PC-3 (cell line): ENCODE measurements at regions not wholly inside any gene's neighbourhood (a gene's known extent, or its start where the extent isn't known, plus 50 kb on each side); places are given as distances from the start of the nearest gene placed in this dataset.

Source experiments
- EZH2 ChIP-seq: fragments of 300-600 bp; sonication (generic); IDR thresholded peaks from one replicate; pipeline ENCODE4 v1.6.1; 2017; ENCODE audit warnings: antibody characterized with exemption, mild to moderate bottlenecking, low read length; ENCODE audit not compliant: unreplicated experiment
- EZH2phosphoT487 ChIP-seq: fragments of 300-600 bp; sonication (generic); IDR thresholded peaks from 2 replicates; pipeline ENCODE4 v1.6.1; 2018; ENCODE audit warnings: mild to moderate bottlenecking, antibody characterized with exemption, low read length, borderline replicate concordance
- TF ChIP-seq, protein P1 (sequence below): fragments of 300-600 bp; sonication (generic); conservative IDR thresholded peaks from 2 replicates; pipeline ENCODE4 v1.5.1; 2017; ENCODE audit warnings: antibody characterized with exemption, low read depth, mild to moderate bottlenecking, low read length

GRCh38 chr4:54427826-54428225 lies 198.7 kb downstream of the PDGFRA start:
- TF ChIP-seq, protein P1, sequence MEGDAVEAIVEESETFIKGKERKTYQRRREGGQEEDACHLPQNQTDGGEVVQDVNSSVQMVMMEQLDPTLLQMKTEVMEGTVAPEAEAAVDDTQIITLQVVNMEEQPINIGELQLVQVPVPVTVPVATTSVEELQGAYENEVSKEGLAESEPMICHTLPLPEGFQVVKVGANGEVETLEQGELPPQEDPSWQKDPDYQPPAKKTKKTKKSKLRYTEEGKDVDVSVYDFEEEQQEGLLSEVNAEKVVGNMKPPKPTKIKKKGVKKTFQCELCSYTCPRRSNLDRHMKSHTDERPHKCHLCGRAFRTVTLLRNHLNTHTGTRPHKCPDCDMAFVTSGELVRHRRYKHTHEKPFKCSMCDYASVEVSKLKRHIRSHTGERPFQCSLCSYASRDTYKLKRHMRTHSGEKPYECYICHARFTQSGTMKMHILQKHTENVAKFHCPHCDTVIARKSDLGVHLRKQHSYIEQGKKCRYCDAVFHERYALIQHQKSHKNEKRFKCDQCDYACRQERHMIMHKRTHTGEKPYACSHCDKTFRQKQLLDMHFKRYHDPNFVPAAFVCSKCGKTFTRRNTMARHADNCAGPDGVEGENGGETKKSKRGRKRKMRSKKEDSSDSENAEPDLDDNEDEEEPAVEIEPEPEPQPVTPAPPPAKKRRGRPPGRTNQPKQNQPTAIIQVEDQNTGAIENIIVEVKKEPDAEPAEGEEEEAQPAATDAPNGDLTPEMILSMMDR: no peak
- no peak for TF ChIP-seq EZH2
- no peak for TF ChIP-seq EZH2phosphoT487
